ENCODE measurements at regions not wholly inside any gene's neighbourhood (a gene's known extent, or its start where the extent isn't known, plus 50 kb on each side); places are given as distances from the start of the nearest gene placed in this dataset.
"Not testable (repeated sequence)": the region's sequence is repeated elsewhere in the genome, so short reads cannot be mapped to it uniquely, and the experiment has no call there.

DNA sequence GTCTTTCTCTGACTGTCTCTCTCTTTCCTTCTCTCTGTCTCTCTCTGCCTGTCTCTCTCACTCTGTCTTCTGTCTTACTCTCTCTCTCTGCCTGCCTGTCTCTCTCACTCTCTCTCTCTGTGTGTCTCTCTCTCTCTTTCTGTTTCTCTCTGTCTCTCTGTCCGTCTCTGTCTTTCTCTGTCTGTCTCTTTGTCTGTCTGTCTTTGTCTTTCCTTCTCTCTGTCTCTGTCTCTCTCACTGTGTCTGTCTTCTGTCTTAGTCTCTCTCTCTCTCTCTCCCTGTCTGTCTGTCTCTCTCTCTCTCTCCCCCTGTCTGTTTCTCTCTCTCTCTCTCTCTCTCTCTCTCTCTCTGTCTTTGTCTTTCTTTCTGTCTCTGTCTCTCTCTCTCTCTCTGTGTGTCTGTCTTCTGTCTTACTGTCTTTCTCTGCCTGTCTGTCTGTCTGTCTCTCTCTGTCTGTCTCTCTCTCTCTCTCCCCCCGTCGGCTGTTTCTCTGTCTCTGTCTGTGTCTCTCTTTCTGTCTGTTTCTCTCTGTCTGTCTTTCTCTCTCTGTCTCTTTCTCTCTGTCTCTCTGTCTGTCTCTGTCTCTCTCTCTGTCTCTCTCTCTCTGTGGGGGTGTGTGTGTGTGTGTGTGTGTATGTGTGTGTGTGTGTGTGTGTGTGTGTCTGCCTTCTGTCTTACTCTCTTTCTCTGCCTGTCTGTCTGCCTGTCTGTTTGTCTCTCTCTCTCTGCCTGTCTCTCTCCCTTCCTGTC lies 2056.8 kb upstream of the TPTE start:
- TF ChIP-seq, protein P1, sequence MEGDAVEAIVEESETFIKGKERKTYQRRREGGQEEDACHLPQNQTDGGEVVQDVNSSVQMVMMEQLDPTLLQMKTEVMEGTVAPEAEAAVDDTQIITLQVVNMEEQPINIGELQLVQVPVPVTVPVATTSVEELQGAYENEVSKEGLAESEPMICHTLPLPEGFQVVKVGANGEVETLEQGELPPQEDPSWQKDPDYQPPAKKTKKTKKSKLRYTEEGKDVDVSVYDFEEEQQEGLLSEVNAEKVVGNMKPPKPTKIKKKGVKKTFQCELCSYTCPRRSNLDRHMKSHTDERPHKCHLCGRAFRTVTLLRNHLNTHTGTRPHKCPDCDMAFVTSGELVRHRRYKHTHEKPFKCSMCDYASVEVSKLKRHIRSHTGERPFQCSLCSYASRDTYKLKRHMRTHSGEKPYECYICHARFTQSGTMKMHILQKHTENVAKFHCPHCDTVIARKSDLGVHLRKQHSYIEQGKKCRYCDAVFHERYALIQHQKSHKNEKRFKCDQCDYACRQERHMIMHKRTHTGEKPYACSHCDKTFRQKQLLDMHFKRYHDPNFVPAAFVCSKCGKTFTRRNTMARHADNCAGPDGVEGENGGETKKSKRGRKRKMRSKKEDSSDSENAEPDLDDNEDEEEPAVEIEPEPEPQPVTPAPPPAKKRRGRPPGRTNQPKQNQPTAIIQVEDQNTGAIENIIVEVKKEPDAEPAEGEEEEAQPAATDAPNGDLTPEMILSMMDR (IDR thresholded peaks at IDR 0.05) = not testable (repeated sequence)
- TF ChIP-seq POLR2A (IDR thresholded peaks at IDR 0.05); POLR2AphosphoS5 (IDR thresholded peaks at IDR 0.05); EP300 (IDR thresholded peaks at IDR 0.05; ENCODE audit: low read depth): not testable (repeated sequence)

Data from transverse colon (tissue), 4 donors.